Fibroblast of villous mesenchyme (primary cell): ENCODE measurements at regions not wholly inside any gene's neighbourhood (a gene's known extent, or its start where the extent isn't known, plus 50 kb on each side); places are given as distances from the start of the nearest gene placed in this dataset.

Experiments
- DNase-seq: peaks from one replicate; pipeline ENCODE4 v3.0.0-alpha.2; 2010; ENCODE audit warnings: low read depth
- H3K4me3 ChIP-seq: 2 replicates; pipeline ENCODE4 v1.5.1; 2011; ENCODE audit warnings: low read depth, mild to moderate bottlenecking, low read length
- TF ChIP-seq, protein P1 (sequence below): IDR thresholded peaks from 2 replicates; pipeline ENCODE4 v1.5.1; 2012; ENCODE audit warnings: low read depth, mild to moderate bottlenecking, low read length; ENCODE audit not compliant: insufficient read depth

DNA sequence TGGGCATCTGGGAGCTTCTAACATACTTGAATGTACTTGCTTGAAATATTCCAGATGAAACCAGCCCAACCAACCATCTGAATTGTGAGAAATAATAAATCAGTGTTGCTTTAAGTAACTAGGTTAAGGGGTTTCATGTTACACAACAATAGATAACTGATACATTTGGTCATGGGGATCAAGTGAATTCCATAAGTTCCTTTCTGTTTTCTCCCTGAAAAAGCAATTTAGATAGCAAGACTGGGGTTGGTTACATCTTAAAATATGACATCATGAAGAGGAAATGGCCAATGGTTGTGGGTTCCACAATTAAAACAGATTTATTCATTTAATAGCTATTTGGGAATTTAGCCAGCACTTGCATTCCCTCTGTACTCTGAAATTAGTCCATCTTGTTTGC is 559.7 kb downstream of the TLR4 start:
- TF ChIP-seq, protein P1, sequence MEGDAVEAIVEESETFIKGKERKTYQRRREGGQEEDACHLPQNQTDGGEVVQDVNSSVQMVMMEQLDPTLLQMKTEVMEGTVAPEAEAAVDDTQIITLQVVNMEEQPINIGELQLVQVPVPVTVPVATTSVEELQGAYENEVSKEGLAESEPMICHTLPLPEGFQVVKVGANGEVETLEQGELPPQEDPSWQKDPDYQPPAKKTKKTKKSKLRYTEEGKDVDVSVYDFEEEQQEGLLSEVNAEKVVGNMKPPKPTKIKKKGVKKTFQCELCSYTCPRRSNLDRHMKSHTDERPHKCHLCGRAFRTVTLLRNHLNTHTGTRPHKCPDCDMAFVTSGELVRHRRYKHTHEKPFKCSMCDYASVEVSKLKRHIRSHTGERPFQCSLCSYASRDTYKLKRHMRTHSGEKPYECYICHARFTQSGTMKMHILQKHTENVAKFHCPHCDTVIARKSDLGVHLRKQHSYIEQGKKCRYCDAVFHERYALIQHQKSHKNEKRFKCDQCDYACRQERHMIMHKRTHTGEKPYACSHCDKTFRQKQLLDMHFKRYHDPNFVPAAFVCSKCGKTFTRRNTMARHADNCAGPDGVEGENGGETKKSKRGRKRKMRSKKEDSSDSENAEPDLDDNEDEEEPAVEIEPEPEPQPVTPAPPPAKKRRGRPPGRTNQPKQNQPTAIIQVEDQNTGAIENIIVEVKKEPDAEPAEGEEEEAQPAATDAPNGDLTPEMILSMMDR, result no peak
- no peak for DNase-seq
- H3K4me3 ChIP-seq, result no peak overlapping the region

DNA sequence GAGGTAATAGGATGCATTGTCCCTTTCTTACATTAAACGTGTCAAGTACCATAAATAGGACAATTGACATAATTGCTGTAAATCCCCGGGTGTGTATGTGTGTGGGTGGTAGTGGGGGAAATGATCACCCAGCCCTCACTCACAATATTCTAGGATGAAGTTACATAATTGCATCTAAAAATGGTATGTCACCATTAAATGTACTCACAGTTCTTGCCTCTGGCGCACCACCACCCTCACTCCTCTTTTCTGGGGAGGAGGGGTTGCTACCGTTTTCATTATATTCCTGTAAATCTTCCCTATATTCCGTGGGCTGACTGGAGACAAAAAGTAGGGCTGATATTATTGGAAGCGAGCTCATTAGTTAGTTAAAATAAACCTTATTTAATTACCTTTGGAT is 563.8 kb downstream of the TLR4 start:
- DNase-seq, result no peak
- TF ChIP-seq, protein P1, result no peak
- no peak overlapping the region for H3K4me3 ChIP-seq

DNA sequence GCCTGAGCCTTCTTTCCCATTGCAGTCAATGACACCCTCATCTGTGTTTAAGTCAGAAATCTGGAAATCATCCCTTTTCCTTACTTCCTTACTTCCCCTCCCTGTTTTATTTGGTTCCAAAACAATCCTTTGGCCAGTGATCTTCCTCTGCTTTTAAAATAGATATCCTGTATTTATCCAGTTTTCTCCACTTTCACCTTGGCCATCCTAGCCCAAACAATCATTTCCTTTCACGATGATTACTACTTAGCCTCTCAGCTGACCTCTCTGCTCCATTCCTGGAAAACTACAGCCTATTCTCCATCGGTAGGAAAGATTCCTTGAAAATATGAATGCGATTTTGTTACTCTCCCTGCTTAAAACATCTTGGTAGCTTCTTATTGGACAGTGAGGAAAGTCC is 565.4 kb downstream of the TLR4 start:
- no peak overlapping the region for H3K4me3 ChIP-seq
- TF ChIP-seq, protein P1, result no peak

DNA sequence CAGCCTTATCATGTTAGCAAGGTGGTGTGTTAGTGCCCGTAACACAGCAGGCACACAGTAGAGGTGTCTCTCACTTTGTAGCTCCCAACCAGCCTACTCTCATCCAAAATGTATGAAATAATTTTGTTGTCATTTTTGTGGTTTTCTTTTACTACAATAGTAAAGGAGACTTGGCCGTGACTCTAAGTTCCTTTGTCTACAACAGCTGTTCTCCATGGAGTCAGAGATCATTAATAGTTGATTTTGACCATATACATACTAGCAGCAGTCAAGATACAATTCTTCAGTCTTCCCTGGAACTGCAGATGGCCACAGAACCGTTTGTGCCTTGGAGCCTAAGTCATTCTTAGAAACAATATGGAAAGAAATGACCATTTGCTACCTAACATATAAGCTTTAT is 567.1 kb downstream of the TLR4 start:
- TF ChIP-seq, protein P1, result no peak
- no peak for DNase-seq
- H3K4me3 ChIP-seq, result no peak overlapping the region

More for the DNA sequence above, 565.4 kb downstream of the TLR4 start:
- no peak for DNase-seq

DNA sequence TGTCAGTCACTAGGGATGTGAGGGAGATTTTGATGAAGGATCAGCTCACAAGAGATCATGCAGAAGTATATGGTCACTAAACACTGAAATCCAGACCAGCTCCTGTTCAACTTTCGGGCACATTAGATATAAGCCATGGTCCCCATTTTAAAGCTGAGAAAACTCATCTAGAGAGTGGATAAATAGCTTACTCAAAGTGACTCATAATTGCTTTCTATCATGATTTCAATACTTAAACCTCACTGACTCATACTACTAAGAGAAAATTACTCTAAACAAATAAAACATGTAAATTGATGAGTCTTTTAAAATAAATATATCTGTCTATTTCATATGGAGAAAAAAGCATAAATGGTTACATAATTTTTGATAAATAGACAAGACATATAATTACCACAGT is 567.7 kb downstream of the TLR4 start:
- TF ChIP-seq, protein P1, result no peak
- DNase-seq, result no peak
- H3K4me3 ChIP-seq, result no peak overlapping the region

DNA sequence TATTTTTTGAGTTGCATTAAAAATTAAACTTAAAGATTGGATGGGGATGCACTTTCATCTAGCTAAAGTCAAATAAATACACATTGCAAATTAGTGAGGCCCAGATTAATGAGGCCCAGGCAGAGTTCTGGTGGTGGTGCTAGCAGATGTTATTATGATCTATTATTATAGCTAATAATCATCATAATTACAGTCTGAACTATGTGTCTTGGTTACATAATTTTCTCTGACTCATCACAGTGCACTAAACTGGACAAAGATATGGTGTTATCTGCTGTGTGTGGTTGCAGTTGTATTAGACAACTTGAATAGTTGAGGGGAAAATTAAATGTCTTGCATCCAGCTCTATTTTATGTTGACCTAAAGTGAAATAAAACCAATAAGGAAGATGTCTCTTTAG is 568.8 kb downstream of the TLR4 start:
- H3K4me3 ChIP-seq, result no peak overlapping the region
- no peak for DNase-seq
- TF ChIP-seq, protein P1, result no peak

DNA sequence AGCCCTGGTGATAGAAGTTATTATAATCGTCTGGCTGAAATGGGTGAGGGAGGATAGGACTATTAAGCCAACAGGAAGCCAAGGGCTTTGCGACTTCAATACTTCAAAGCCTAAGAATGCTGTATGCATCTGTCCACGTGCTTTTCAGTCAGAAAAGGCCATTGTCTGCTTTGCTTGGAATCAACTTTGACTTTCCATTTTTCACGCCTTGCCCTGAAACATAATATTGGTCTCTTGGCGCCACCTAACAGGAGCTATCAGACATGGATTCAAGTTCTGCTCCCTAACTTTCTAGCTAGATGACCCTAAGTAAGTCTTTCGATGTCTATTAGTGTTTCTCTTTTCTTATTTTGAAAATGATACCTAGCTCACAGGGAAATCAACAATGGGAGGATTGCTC is 572.6 kb downstream of the TLR4 start:
- no peak overlapping the region for H3K4me3 ChIP-seq
- DNase-seq, result no peak
- TF ChIP-seq, protein P1, result no peak
